ENCODE measurements at regions not wholly inside any gene's neighbourhood (a gene's known extent, or its start where the extent isn't known, plus 50 kb on each side); places are given as distances from the start of the nearest gene placed in this dataset.
"Not testable (repeated sequence)": the region's sequence is repeated elsewhere in the genome, so short reads cannot be mapped to it uniquely, and the experiment has no call there.

DNA sequence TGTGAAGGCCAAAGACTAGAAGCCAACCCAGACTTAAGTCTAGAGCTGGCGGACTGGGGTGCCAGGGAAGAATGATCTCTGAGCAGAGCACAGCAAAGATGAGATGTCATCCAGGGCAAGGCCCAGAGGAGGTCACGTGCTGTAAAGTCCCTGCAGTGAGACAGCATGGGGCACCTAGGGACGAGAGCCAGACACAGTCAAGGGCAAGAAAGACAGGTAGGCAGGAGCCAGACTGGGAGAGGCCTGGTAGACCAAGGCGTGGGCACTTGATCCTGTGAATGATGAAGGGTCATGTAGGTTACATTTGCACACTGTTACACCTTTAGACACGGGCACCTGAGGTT, 379.7 kb upstream of the PROK2 start:
- FAIRE-seq = no peak

- no peak for FAIRE-seq
Observed at GRCh38 chr3:72163809-72164634, 379.1 kb upstream of the PROK2 start.

- FAIRE-seq = no peak
Observed at GRCh38 chr3:72162649-72163184, 377.8 kb upstream of the PROK2 start.

GRCh38 chr3:72161881-72162595, 377.1 kb upstream of the PROK2 start:
- no peak for FAIRE-seq

GRCh38 chr3:72161285-72161684, 376.3 kb upstream of the PROK2 start:
- not testable (repeated sequence) for FAIRE-seq

DNA sequence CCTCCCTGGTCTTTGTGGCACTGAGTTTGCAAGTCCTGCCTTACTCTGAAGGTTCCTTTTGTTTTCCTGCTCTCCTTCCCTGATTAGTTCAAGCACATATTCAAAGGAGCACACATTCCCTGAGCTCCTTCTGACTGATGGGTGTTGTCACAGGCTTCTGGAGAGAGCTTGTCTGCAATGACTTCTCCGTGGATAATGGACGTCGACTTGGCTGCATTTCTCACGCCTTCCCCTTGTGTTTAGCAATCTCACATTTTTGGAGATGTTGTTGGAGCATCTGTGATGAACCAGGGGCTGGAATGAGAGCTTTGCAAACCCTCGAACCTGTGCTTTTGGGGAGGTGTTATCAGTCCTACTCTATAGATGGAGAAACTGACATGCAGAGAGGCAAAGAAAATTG, 375.4 kb upstream of the PROK2 start:
- FAIRE-seq = no peak

- FAIRE-seq = no peak
Observed at GRCh38 chr3:72159487-72159886, 374.5 kb upstream of the PROK2 start.

GRCh38 chr3:72158639-72159326, 373.8 kb upstream of the PROK2 start:
- FAIRE-seq = no peak

DNA sequence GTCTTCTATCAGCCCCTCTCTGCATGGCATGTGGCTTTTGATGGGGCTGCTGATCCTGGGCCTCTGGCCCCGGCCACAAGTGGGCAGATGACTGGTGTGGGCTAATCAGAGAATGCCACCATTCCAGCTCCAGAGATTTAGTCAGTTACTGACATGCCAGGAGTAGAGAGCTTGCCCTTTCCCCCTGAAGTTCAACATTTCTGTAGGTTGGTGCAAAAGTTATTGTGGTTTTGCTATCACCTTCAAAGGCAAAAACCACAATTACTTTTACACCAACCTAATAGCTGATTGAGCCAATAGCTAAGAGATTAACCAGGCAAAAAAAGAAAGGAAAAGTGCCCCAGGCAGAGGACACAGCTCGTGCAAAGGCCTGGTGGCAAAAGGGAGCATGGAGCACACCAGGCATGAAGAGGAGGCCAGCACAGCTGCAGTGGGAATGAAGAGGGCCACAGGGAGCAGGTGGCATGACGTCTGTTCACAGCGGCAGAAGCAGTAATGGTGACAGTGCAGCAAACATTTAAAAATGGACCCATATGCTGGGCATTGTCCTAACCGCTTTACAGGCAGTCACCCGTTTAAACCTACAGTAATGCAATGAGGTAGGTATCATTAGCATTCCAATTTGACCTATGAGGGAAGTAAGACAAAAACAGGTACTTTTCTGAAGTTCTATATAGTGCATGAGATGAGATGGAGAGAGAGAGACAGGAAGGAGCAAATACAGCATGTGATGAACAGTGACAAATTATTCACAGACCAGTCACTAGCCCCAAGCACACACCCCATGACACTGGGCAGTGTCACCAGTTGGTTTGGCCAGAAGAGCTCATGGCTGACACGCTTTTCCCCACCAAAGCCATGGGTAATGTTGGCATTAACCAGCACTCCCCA, 373.0 kb upstream of the PROK2 start:
- FAIRE-seq = no peak

GRCh38 chr3:72155391-72156064, 370.6 kb upstream of the PROK2 start:
- FAIRE-seq = peak; percentile 69

DNA sequence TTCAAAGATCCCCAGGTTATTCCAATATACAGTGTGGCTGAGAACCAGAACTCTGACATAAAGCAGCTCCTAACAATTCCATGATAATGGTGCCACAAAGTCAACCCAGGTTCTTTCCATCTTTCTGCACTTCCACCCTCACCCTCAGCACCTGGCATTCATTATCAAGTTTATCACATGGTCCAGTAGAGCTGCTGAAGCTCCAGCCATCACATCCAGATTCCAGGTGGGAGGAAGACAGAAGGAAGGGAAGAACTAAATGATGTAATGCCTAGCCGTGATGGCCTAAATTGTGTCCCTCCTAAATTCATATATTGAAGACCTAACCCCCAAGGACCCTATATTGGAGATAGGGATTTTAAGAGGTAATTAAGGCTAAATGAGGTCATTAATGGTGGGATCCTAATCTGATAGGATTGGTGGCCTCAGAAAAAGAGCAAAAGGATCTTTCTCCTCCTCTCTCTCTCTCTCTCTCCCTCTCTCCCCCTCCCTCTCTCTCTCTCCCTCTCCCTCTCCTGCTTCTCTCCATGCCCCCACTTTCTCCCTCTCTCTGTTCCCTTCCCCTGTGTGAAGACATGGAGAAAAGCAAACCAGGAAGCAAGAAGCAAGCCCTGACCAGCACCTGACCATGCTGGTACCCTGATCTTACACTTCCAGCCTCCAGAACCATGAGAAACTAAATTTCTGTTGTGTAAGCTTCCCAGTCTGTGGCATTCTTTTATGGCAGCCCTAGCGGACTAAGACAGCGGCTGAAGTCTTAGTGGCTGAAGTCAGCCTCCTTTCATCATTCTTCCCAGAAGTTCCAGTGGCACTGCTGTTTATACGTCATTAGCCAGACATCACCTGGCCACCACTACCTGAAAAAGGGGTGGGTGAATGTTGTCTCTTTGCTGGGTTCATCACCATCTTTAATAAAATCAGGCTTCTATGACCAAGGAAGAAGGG, 369.7 kb upstream of the PROK2 start:
- no peak for FAIRE-seq

GRCh38 chr3:72153477-72154314, 368.7 kb upstream of the PROK2 start:
- no peak for FAIRE-seq

GRCh38 chr3:72152551-72153476, 367.9 kb upstream of the PROK2 start:
- FAIRE-seq = peak; percentile 93

GRCh38 chr3:72151465-72152238, 366.7 kb upstream of the PROK2 start:
- FAIRE-seq = no peak

GRCh38 chr3:72150634-72151412, 365.9 kb upstream of the PROK2 start:
- FAIRE-seq = no peak

GRCh38 chr3:72149645-72150300, 364.8 kb upstream of the PROK2 start:
- FAIRE-seq = no peak
